RKO (cell line): ENCODE measurements at regions not wholly inside any gene's neighbourhood (a gene's known extent, or its start where the extent isn't known, plus 50 kb on each side); places are given as distances from the start of the nearest gene placed in this dataset.

ENCODE experiments used
- DNase-seq: peaks from one replicate; pipeline ENCODE4 v3.0.0-alpha.2; 2016; ENCODE audit warnings: low spot score

- DNase-seq, result no peak
Observed at GRCh38 chr10:130770018-130770630, 541.4 kb downstream of the TCERG1L start.

- no peak for DNase-seq
Observed at GRCh38 chr10:130771491-130771946, 540.0 kb downstream of the TCERG1L start.

GRCh38 chr10:130772056-130772455 lies 539.5 kb downstream of the TCERG1L start:
- DNase-seq, result no peak

GRCh38 chr10:130772676-130773075 lies 538.8 kb downstream of the TCERG1L start:
- DNase-seq, result no peak

GRCh38 chr10:130773941-130774340 lies 537.6 kb downstream of the TCERG1L start:
- no peak for DNase-seq

- no peak for DNase-seq
Observed at GRCh38 chr10:130774871-130775270, 536.6 kb downstream of the TCERG1L start.

GRCh38 chr10:130775311-130775710 lies 536.2 kb downstream of the TCERG1L start:
- no peak for DNase-seq

- DNase-seq, result no peak
Observed at GRCh38 chr10:130776724-130777123, 534.8 kb downstream of the TCERG1L start.

GRCh38 chr10:130777507-130778165 lies 533.9 kb downstream of the TCERG1L start:
- DNase-seq, result no peak

GRCh38 chr10:130778166-130778545 lies 533.4 kb downstream of the TCERG1L start:
- DNase-seq, result no peak

GRCh38 chr10:130780763-130781162 lies 530.8 kb downstream of the TCERG1L start:
- no peak for DNase-seq

GRCh38 chr10:130781206-130781605 lies 530.3 kb downstream of the TCERG1L start:
- no peak for DNase-seq

GRCh38 chr10:130781623-130782022 lies 529.9 kb downstream of the TCERG1L start:
- DNase-seq, result no peak

GRCh38 chr10:130782467-130782866 lies 529.1 kb downstream of the TCERG1L start:
- no peak for DNase-seq

GRCh38 chr10:130784326-130784725 lies 527.2 kb downstream of the TCERG1L start:
- DNase-seq, result no peak

- DNase-seq, result no peak
Observed at GRCh38 chr10:130786365-130786966, 525.1 kb downstream of the TCERG1L start.

GRCh38 chr10:130787243-130787642 lies 524.3 kb downstream of the TCERG1L start:
- DNase-seq, result no peak

- DNase-seq, result no peak
Observed at GRCh38 chr10:130787821-130788220, 523.7 kb downstream of the TCERG1L start.

- DNase-seq, result no peak
Observed at GRCh38 chr10:130790339-130790738, 521.2 kb downstream of the TCERG1L start.

GRCh38 chr10:130792096-130792845 lies 519.2 kb downstream of the TCERG1L start:
- DNase-seq, result no peak

GRCh38 chr10:130795819-130796218 lies 515.7 kb downstream of the TCERG1L start:
- DNase-seq, result no peak

- DNase-seq, result no peak
Observed at GRCh38 chr10:130799532-130799931, 512.0 kb downstream of the TCERG1L start.

GRCh38 chr10:130800281-130800680 lies 511.2 kb downstream of the TCERG1L start:
- no peak for DNase-seq
